GM12872 (cell line): ENCODE measurements at regions not wholly inside any gene's neighbourhood (a gene's known extent, or its start where the extent isn't known, plus 50 kb on each side); places are given as distances from the start of the nearest gene placed in this dataset.

Source experiments
- TF ChIP-seq, protein P1 (sequence below): IDR thresholded peaks from 3 replicates; pipeline ENCODE4 v1.5.1; 2011; ENCODE audit warnings: low read depth, mild to moderate bottlenecking, low read length, moderate library complexity; ENCODE audit not compliant: insufficient read depth

DNA sequence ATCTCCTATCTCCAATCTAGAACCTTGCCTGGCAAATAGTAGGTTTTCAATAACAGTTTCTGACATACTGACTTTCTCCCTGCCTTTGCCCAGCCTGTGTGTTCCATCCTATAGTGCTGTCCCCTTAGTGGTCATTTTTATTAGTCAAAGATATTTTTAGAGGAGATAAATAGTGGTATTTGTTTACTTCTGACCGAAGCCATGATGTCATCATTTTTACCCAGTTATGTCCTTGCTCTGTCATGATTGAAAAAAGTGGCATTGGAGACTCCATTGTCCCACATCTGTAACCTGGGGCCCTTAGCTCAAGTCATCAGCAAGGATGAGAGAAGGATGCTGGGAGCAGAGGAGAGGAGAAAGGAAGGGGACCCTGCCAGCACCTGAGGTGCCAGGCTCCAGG is 80.6 kb upstream of the ATP2B2 start:
- TF ChIP-seq, protein P1, sequence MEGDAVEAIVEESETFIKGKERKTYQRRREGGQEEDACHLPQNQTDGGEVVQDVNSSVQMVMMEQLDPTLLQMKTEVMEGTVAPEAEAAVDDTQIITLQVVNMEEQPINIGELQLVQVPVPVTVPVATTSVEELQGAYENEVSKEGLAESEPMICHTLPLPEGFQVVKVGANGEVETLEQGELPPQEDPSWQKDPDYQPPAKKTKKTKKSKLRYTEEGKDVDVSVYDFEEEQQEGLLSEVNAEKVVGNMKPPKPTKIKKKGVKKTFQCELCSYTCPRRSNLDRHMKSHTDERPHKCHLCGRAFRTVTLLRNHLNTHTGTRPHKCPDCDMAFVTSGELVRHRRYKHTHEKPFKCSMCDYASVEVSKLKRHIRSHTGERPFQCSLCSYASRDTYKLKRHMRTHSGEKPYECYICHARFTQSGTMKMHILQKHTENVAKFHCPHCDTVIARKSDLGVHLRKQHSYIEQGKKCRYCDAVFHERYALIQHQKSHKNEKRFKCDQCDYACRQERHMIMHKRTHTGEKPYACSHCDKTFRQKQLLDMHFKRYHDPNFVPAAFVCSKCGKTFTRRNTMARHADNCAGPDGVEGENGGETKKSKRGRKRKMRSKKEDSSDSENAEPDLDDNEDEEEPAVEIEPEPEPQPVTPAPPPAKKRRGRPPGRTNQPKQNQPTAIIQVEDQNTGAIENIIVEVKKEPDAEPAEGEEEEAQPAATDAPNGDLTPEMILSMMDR = no peak

DNA sequence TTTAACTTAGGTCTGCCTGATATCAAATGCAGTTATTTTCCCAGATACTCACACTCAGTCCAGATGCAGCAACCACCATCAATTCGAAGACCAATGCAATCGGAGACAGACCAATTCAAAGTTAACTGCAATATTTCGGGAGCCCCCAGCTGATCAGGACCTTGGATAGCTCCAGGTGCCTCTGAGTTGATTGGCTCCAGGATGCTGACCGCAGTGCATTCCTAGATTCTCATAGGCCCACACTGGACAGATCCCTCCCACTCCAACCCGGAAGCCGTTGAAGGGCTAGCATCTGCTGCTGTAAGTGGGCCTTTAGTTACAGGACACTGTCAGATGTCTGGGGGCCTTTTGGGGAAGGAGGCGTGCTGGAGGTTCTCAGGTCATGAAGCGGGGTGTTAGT is 89.5 kb upstream of the ATP2B2 start:
- TF ChIP-seq, protein P1 = no peak

GRCh38 chr3:10596746-10597448 is 91.5 kb upstream of the ATP2B2 start:
- TF ChIP-seq, protein P1 = no peak

DNA sequence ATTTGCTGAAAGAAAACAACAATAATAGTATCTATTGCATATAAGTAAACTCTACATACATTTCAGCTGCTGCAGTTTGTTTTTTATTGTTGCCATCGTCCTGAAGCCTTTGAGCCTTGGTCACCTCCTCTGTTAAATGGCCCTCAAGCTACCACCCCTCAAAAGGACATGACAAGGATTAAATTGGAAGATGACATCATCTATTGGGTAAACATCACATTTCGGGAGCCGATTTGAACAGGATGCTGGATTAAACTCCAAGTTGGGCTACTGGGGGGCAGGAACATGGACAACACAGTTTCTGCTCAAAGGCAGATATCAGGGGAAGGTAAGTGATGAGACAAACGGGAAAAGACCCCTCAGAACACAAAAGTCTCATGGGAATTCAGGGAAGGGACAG is 92.3 kb upstream of the ATP2B2 start:
- TF ChIP-seq, protein P1 = no peak

- TF ChIP-seq, protein P1 = no peak
Observed at GRCh38 chr3:10599017-10599416, 93.6 kb upstream of the ATP2B2 start.

- TF ChIP-seq, protein P1 = no peak
Observed at GRCh38 chr3:10599444-10599843, 94.1 kb upstream of the ATP2B2 start.

DNA sequence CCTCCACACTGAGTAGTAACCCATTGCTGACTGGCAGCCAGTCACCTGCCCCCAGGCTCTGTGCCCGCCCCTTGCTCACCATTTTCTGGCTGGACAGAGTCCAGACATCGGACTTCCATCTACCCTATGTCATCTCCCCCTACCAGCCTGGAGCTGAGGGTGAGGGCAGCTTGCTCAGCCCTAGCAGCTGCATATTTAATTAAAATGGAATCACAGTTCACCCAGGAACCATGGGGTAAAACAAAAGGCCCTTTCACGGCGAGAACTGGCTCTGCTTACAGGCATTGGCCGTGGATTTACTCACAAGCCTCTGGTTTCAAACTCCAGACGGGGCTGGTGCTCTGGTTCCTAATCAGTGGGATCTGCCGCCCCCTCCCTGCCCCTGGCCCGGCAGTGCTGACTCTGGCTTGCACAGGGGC is 94.9 kb upstream of the ATP2B2 start:
- TF ChIP-seq, protein P1 = no peak
